ENCODE measurements at regions not wholly inside any gene's neighbourhood (a gene's known extent, or its start where the extent isn't known, plus 50 kb on each side); places are given as distances from the start of the nearest gene placed in this dataset.

- no peak for DNase-seq
Measured at GRCh38 chr13:106818971-106819370, 251.0 kb upstream of the ARGLU1 start.

GRCh38 chr13:106815545-106815944, 247.6 kb upstream of the ARGLU1 start:
- no peak for DNase-seq

GRCh38 chr13:106814463-106814862, 246.5 kb upstream of the ARGLU1 start:
- no peak for DNase-seq

GRCh38 chr13:106810069-106810468, 242.1 kb upstream of the ARGLU1 start:
- no peak for DNase-seq

- DNase-seq: no peak
Measured at GRCh38 chr13:106804991-106805390, 237.1 kb upstream of the ARGLU1 start.

GRCh38 chr13:106802917-106803316, 235.0 kb upstream of the ARGLU1 start:
- no peak for DNase-seq

- DNase-seq: no peak
Measured at GRCh38 chr13:106799781-106800335, 231.9 kb upstream of the ARGLU1 start.

- DNase-seq: no peak
Measured at GRCh38 chr13:106797081-106797640, 229.2 kb upstream of the ARGLU1 start.

- no peak for DNase-seq
Measured at GRCh38 chr13:106796280-106797047, 228.5 kb upstream of the ARGLU1 start.

GRCh38 chr13:106795847-106796246, 227.9 kb upstream of the ARGLU1 start:
- DNase-seq: no peak

GRCh38 chr13:106794117-106794516, 226.2 kb upstream of the ARGLU1 start:
- DNase-seq: no peak

- no peak for DNase-seq
Measured at GRCh38 chr13:106789911-106790310, 222.0 kb upstream of the ARGLU1 start.

GRCh38 chr13:106786006-106786563, 218.1 kb upstream of the ARGLU1 start:
- DNase-seq: no peak

GRCh38 chr13:106774621-106775020, 206.7 kb upstream of the ARGLU1 start:
- DNase-seq: no peak

GRCh38 chr13:106772006-106772601, 204.2 kb upstream of the ARGLU1 start:
- DNase-seq: no peak

GRCh38 chr13:106768991-106769390, 201.1 kb upstream of the ARGLU1 start:
- no peak for DNase-seq

GRCh38 chr13:106762708-106763107, 194.8 kb upstream of the ARGLU1 start:
- DNase-seq: no peak

GRCh38 chr13:106756446-106756845, 188.5 kb upstream of the ARGLU1 start:
- no peak for DNase-seq

- DNase-seq: no peak
Measured at GRCh38 chr13:106755542-106755941, 187.6 kb upstream of the ARGLU1 start.

GRCh38 chr13:106753251-106753650, 185.3 kb upstream of the ARGLU1 start:
- DNase-seq: no peak

GRCh38 chr13:106752584-106753170, 184.7 kb upstream of the ARGLU1 start:
- no peak for DNase-seq

GRCh38 chr13:106748785-106749184, 180.8 kb upstream of the ARGLU1 start:
- no peak for DNase-seq

- no peak for DNase-seq
Measured at GRCh38 chr13:106744516-106744915, 176.6 kb upstream of the ARGLU1 start.

Measured in NCI-H446 treated with DMSO at 0.1 percent for 48 hours (cell line).